ENCODE measurements at regions not wholly inside any gene's neighbourhood (a gene's known extent, or its start where the extent isn't known, plus 50 kb on each side); places are given as distances from the start of the nearest gene placed in this dataset.

- TF ChIP-seq CTCF (IDR thresholded peaks at IDR 0.05; ENCODE audit: low read length) (no peak), EZH2 (IDR thresholded peaks at IDR 0.05; ENCODE audit: borderline replicate concordance, low read length) (no peak)
Measured at GRCh38 chr10:63057509-63057908, 75.6 kb upstream of the NRBF2 start.

Data from OCI-LY1 (cell line).